PC-9 (cell line): ENCODE measurements at regions not wholly inside any gene's neighbourhood (a gene's known extent, or its start where the extent isn't known, plus 50 kb on each side); places are given as distances from the start of the nearest gene placed in this dataset.

Experiments used
- BruUV-seq: library from RNA; stranded (reverse); fragments of 400-500 nt; replicated peaks from 2 replicates; lab custom pipeline; 2021; lab: Mats Ljungman, UMichigan
- CTCF ChIA-PET: fragments of 300-600 bp; sonication (Branson Sonifier 250); formaldehyde crosslinking; loops from one replicate; lab custom pipeline; 2022; ENCODE audit warnings: antibody characterized with exemption; lab: Charles Lee
- POLR2A ChIA-PET: fragments of 300-600 bp; sonication (Branson Sonifier 250); formaldehyde crosslinking; loops from one replicate; lab custom pipeline; 2022; ENCODE audit warnings: antibody characterized with exemption; ENCODE audit not compliant: unreplicated experiment; lab: Charles Lee
- DNase-seq, 2 experiments: peaks; one replicate each; pipeline versions ENCODE4 v3.0.0 to v3.0.0-alpha.2; 2015 to 2022; ENCODE audit warnings: mixed read lengths in 1 of 2
- H2AFZ ChIP-seq: fragments of 200-600 bp; sonication (generic); 2 replicates; pipeline ENCODE4 v1.8.1; 2017; ENCODE audit warnings: antibody characterized with exemption
- H3F3A ChIP-seq: fragments of 200-600 bp; sonication (generic); 2 replicates; pipeline ENCODE4 v1.8.1; 2017; ENCODE audit warnings: antibody characterized with exemption, mild to moderate bottlenecking, low read depth; ENCODE audit not compliant: insufficient read depth
- H3K27ac ChIP-seq: fragments of 200-600 bp; sonication (generic); 2 replicates; pipeline ENCODE4 v1.6.1; 2016; ENCODE audit warnings: mixed run types
- H3K27me3 ChIP-seq: fragments of 200-600 bp; sonication (generic); 2 replicates; pipeline ENCODE4 v1.6.1; 2016; ENCODE audit warnings: low read depth, mixed run types; ENCODE audit not compliant: insufficient read depth
- H3K36me3 ChIP-seq: fragments of 200-600 bp; sonication (generic); 2 replicates; pipeline ENCODE4 v1.6.1; 2016; ENCODE audit warnings: low read depth, mixed run types
- H3K4me1 ChIP-seq: fragments of 200-600 bp; sonication (generic); replicated peaks from 2 replicates; pipeline ENCODE4 v1.6.1; 2016; ENCODE audit warnings: mixed run types; ENCODE audit not compliant: insufficient read depth
- H3K4me2 ChIP-seq: fragments of 200-600 bp; sonication (generic); 2 replicates; pipeline ENCODE4 v1.6.1; 2017; ENCODE audit warnings: mixed run types
- H3K4me3 ChIP-seq: fragments of 200-600 bp; sonication (generic); 2 replicates; pipeline ENCODE4 v1.6.1; 2016; ENCODE audit warnings: mixed run types
- H3K79me2 ChIP-seq: fragments of 200-600 bp; sonication (generic); 2 replicates; pipeline ENCODE4 v1.6.1; 2017; ENCODE audit warnings: low read depth, mixed run types
- H3K9me2 ChIP-seq: fragments of 200-600 bp; sonication (generic); 2 replicates; pipeline ENCODE4 v1.8.1; 2017; ENCODE audit warnings: mild to moderate bottlenecking; ENCODE audit not compliant: insufficient read depth
- H3K9me3 ChIP-seq: fragments of 200-600 bp; sonication (generic); 2 replicates; pipeline ENCODE4 v1.8.1; 2016; ENCODE audit warnings: low read depth; ENCODE audit not compliant: insufficient read depth
- H4K20me1 ChIP-seq: fragments of 200-600 bp; sonication (generic); 2 replicates; pipeline ENCODE4 v1.8.1; 2017; ENCODE audit not compliant: insufficient read depth
- CTCF ChIP-seq: fragments of 200-600 bp; sonication (generic); conservative IDR thresholded peaks from 2 replicates; pipeline ENCODE4 v1.6.1; 2017; ENCODE audit warnings: mixed run types, antibody characterized with exemption, mild to moderate bottlenecking, moderate library complexity
- EZH2 ChIP-seq: fragments of 200-600 bp; sonication (generic); IDR thresholded peaks from 2 replicates; pipeline ENCODE4 v1.8.0; 2017; ENCODE audit warnings: antibody characterized with exemption, low read depth
- intact Hi-C: fragments of 100-400 bp; cut with micrococcal nuclease; formaldehyde crosslinking; loops from one replicate; pipeline ENCODE4 v1.10.0; 2022; ENCODE audit not compliant: unreplicated experiment

- Histone ChIP-seq H3K4me1 (peaks cover 26% of the 10 kb centered on the region), H3K9me3 (no peaks in the 10 kb centered on the region), H3K27ac (peak overlapping the region; percentile 72), H3K27me3 (no peaks in the 10 kb centered on the region), H3K4me2 (peak overlapping the region; percentile 62), H4K20me1 (no peaks in the 10 kb centered on the region), H2AFZ (peak overlapping the region; percentile 29; the same call in 1 of the 2 replicates), H3K79me2 (no peaks in the 10 kb centered on the region), H3K9me2 (no peaks in the 10 kb centered on the region), H3F3A (peaks cover 26% of the 10 kb centered on the region), H3K36me3 (no peaks in the 10 kb centered on the region), H3K4me3 (peak overlapping the region; percentile 22; the same call in 1 of the 2 replicates)
- POLR2A ChIA-PET, result no interaction called here
- no TSS peak for BruUV-seq
- CTCF ChIA-PET, result interaction anchor here (1.3 kb wide), 1 partner anchor 16 kb away, joined by 4 read pairs; no protein-coding TSS in a partner anchor
- intact Hi-C loops, result loop anchor here (2.0 kb wide), 1 partner anchor 100 kb away; no protein-coding TSS in a partner anchor
- TF ChIP-seq CTCF, result no peak
- TF ChIP-seq EZH2, result no peak
- peak; percentile 17 to 72 for DNase-seq
These were observed 98.9 kb upstream of the KIF5B start for GRCh38 chr10:32155075-32155516.

- POLR2A ChIA-PET, result no interaction called here
- TF ChIP-seq EZH2, result no peak
- TF ChIP-seq CTCF, result no peak
- no peak for DNase-seq
- intact Hi-C loops, result loop anchor here (2.0 kb wide), 1 partner anchor 99 kb away; no protein-coding TSS in a partner anchor
- H2AFZ ChIP-seq, result no peak overlapping the region
- no peak overlapping the region for H3K4me2 ChIP-seq
- H3K4me1 ChIP-seq, result peaks cover 37% of the 10 kb centered on the region
- no peaks in the 10 kb centered on the region for H4K20me1 ChIP-seq
- no peak overlapping the region for H3K27ac ChIP-seq
- H3K36me3 ChIP-seq, result no peaks in the 10 kb centered on the region
- H3F3A ChIP-seq, result peaks cover 32% of the 10 kb centered on the region
- H3K4me3 ChIP-seq, result no peak overlapping the region
- CTCF ChIA-PET, result interaction anchor here (0.6 kb wide), 1 partner anchor 21 kb away, joined by 3 read pairs; no protein-coding TSS in a partner anchor
- H3K79me2 ChIP-seq, result no peaks in the 10 kb centered on the region
- no peaks in the 10 kb centered on the region for H3K9me3 ChIP-seq
- H3K27me3 ChIP-seq, result no peaks in the 10 kb centered on the region
- H3K9me2 ChIP-seq, result no peaks in the 10 kb centered on the region
- no TSS peak for BruUV-seq
These were observed 97.7 kb upstream of the KIF5B start for GRCh38 chr10:32153931-32154330.

- no peaks in the 10 kb centered on the region for H3K9me3 ChIP-seq
- CTCF ChIA-PET, result no interaction called here
- no peak overlapping the region for H3K4me2 ChIP-seq
- no peaks in the 10 kb centered on the region for H3K36me3 ChIP-seq
- H3K4me1 ChIP-seq, result peaks cover 38% of the 10 kb centered on the region
- H3K27ac ChIP-seq, result no peak overlapping the region
- H4K20me1 ChIP-seq, result no peaks in the 10 kb centered on the region
- peaks cover 32% of the 10 kb centered on the region for H3F3A ChIP-seq
- H3K27me3 ChIP-seq, result no peaks in the 10 kb centered on the region
- intact Hi-C loops, result no loop called here
- no peak for TF ChIP-seq CTCF
- no peak for TF ChIP-seq EZH2
- no peaks in the 10 kb centered on the region for H3K9me2 ChIP-seq
- no TSS peak for BruUV-seq
- POLR2A ChIA-PET, result no interaction called here
- H3K79me2 ChIP-seq, result no peaks in the 10 kb centered on the region
- H2AFZ ChIP-seq, result no peak overlapping the region
- H3K4me3 ChIP-seq, result no peak overlapping the region
- DNase-seq, result no peak
These were observed 97.0 kb upstream of the KIF5B start for GRCh38 chr10:32153252-32153651.
